ENCODE measurements at regions not wholly inside any gene's neighbourhood (a gene's known extent, or its start where the extent isn't known, plus 50 kb on each side); places are given as distances from the start of the nearest gene placed in this dataset.
A peak's percentile ranks its signal among the peaks of the same experiment; 100 is the strongest.

DNA sequence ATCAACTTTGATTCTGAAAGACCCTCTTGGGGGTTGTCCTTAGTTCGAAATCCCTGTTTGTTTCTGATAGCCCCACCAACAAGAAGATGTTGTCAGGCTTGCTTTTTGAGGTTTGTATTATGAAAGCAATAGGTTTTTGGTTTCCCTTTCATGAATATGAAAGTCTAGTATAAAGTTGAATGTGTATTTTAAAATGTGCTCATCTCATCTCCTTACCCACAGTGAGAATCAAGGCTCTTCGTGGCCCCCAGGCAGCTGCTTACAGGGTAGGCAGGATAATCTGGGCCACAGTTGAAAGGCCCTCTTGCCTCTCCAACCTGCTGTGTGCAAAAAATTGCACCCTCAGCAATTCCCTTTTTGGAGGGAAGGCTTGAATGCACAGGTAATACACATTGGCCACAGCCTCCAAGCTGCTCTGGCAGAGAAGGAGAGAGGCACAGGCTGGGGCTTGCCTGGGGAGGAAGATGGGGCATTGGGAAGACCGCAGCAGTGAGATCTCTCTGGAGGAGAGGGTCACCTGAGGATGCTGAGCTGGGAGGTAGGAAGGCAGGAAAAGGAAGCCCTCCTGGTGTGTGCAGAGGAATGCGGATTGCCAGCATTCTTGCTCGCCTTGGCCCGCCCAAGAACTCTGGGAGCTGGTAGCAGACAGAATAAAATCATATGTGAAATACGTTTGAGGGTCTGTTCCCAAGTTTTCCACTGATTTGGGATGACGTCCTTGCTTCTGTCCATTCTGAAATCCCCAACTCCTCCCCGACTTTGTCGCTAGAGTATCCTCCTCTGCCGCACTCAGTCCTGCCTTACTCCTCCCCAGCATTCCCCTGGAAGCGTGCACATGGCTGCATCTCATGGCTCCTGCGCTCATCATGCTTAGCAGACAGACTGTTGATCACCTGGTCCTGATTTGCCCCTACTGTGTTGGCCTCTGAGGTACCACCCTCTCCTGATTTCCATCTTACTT, 196.4 kb downstream of the RPLP1 start:
- FAIRE-seq (peak; percentile 69), DNase-seq (ENCODE audit: low read depth, low spot score) (no peak)
- Histone ChIP-seq H3K36me3 (ENCODE audit: control insufficient read depth in 2 of 2, extremely low read depth in 1 of 2, insufficient read depth in 2 of 2, low read length in 2 of 2) (no peaks in the 10 kb centered on the region), H3K4me3 (ENCODE audit: control insufficient read depth in 2 of 3, extremely low read depth in 1 of 3, insufficient read depth in 2 of 3, low read depth in 1 of 3, low read length in 3 of 3) (no peak overlapping the region), H3K4me1 (ENCODE audit: control insufficient read depth, extremely low read depth, insufficient read depth, low read length) (peaks cover 14% of the 10 kb centered on the region), H3K9me1 (ENCODE audit: control insufficient read depth, extremely low read depth, insufficient read depth, low read length) (no peaks in the 10 kb centered on the region), H3K79me2 (ENCODE audit: control insufficient read depth, insufficient read depth, low read length) (no peaks in the 10 kb centered on the region), H3K9me3 (ENCODE audit: control insufficient read depth, low read depth, low read length) (no peaks in the 10 kb centered on the region), H3K4me2 (ENCODE audit: control insufficient read depth, extremely low read depth, insufficient read depth, low read depth, low read length) (peak overlapping the region; percentile 59), H3K27me3 (ENCODE audit: control insufficient read depth, extremely low read depth, insufficient read depth, low read length) (peaks cover 23% of the 10 kb centered on the region), H4K20me1 (ENCODE audit: control insufficient read depth, extremely low read depth, insufficient read depth, low read length) (no peaks in the 10 kb centered on the region), H2AFZ (ENCODE audit: control insufficient read depth, low read length) (no peak overlapping the region), H3K9ac (ENCODE audit: control insufficient read depth, extremely low read depth, insufficient read depth, low read length) (no peak overlapping the region), H3K27ac (ENCODE audit: control insufficient read depth, insufficient read depth, low read length) (no peak overlapping the region)
- dilution Hi-C loops (cut with MboI; ENCODE audit: extremely low pct_ligation_motif_present, low sequenced_read_pairs), result no loop called here
- TF ChIP-seq EZH2 (IDR thresholded peaks at IDR 0.05; ENCODE audit: low read length), result no peak
- TF ChIP-seq, protein P1, sequence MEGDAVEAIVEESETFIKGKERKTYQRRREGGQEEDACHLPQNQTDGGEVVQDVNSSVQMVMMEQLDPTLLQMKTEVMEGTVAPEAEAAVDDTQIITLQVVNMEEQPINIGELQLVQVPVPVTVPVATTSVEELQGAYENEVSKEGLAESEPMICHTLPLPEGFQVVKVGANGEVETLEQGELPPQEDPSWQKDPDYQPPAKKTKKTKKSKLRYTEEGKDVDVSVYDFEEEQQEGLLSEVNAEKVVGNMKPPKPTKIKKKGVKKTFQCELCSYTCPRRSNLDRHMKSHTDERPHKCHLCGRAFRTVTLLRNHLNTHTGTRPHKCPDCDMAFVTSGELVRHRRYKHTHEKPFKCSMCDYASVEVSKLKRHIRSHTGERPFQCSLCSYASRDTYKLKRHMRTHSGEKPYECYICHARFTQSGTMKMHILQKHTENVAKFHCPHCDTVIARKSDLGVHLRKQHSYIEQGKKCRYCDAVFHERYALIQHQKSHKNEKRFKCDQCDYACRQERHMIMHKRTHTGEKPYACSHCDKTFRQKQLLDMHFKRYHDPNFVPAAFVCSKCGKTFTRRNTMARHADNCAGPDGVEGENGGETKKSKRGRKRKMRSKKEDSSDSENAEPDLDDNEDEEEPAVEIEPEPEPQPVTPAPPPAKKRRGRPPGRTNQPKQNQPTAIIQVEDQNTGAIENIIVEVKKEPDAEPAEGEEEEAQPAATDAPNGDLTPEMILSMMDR (optimal IDR thresholded peaks at IDR 0.05 in 1 of 3, IDR thresholded peaks at IDR 0.05 in 1 of 3, conservative IDR thresholded peaks at IDR 0.05 in 1 of 3; ENCODE audit: extremely low read depth in 1 of 3, insufficient read depth in 2 of 3, low read length in 3 of 3), result no peak

DNA sequence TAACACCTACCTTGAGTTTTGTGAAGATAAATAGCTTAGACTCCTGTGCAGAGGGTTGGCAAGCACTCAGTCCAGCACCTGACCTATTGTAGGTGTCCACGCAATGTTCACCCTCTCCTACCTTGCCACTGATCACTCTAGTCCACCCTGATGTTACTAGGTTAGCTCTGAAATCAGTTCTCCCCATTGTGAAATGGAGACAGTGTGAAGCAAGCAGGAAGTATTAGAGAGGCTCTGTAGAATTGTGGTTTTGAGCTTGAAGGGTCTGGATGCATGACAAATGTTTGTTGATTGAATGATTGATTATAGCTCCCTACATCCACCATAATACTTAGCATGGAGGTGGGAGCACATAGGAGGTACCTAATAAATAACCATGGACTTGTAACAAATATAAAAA, 199.7 kb downstream of the RPLP1 start:
- Histone ChIP-seq H3K27me3 (ENCODE audit: control insufficient read depth, extremely low read depth, insufficient read depth, low read length) (peaks cover 23% of the 10 kb centered on the region), H3K4me2 (ENCODE audit: control insufficient read depth, extremely low read depth, insufficient read depth, low read depth, low read length) (no peak overlapping the region), H3K36me3 (ENCODE audit: control insufficient read depth in 2 of 2, extremely low read depth in 1 of 2, insufficient read depth in 2 of 2, low read length in 2 of 2) (no peaks in the 10 kb centered on the region), H3K27ac (ENCODE audit: control insufficient read depth, insufficient read depth, low read length) (no peak overlapping the region), H3K4me3 (ENCODE audit: control insufficient read depth in 2 of 3, extremely low read depth in 1 of 3, insufficient read depth in 2 of 3, low read depth in 1 of 3, low read length in 3 of 3) (no peak overlapping the region), H3K79me2 (ENCODE audit: control insufficient read depth, insufficient read depth, low read length) (no peaks in the 10 kb centered on the region), H3K9me1 (ENCODE audit: control insufficient read depth, extremely low read depth, insufficient read depth, low read length) (no peaks in the 10 kb centered on the region), H3K9ac (ENCODE audit: control insufficient read depth, extremely low read depth, insufficient read depth, low read length) (no peak overlapping the region), H3K4me1 (ENCODE audit: control insufficient read depth, extremely low read depth, insufficient read depth, low read length) (peaks cover 14% of the 10 kb centered on the region), H2AFZ (ENCODE audit: control insufficient read depth, low read length) (no peak overlapping the region), H4K20me1 (ENCODE audit: control insufficient read depth, extremely low read depth, insufficient read depth, low read length) (no peaks in the 10 kb centered on the region), H3K9me3 (ENCODE audit: control insufficient read depth, low read depth, low read length) (no peaks in the 10 kb centered on the region)
- dilution Hi-C loops (cut with MboI; ENCODE audit: extremely low pct_ligation_motif_present, low sequenced_read_pairs), result no loop called here
- FAIRE-seq (no peak), DNase-seq (ENCODE audit: low read depth, low spot score) (no peak)
- no peak for TF ChIP-seq EZH2 (IDR thresholded peaks at IDR 0.05; ENCODE audit: low read length)
- TF ChIP-seq, protein P1 (optimal IDR thresholded peaks at IDR 0.05 in 1 of 3, IDR thresholded peaks at IDR 0.05 in 1 of 3, conservative IDR thresholded peaks at IDR 0.05 in 1 of 3; ENCODE audit: extremely low read depth in 1 of 3, insufficient read depth in 2 of 3, low read length in 3 of 3), result no peak

Measured in keratinocyte (primary cell).